Thyroid gland (tissue), 4 donors: ENCODE measurements at regions not wholly inside any gene's neighbourhood (a gene's known extent, or its start where the extent isn't known, plus 50 kb on each side); places are given as distances from the start of the nearest gene placed in this dataset.

Experiments
- DNase-seq, 2 donors: peaks; one replicate each; pipeline ENCODE4 v3.0.0-alpha.2; 2019
- H3K27ac ChIP-seq, 3 donors: fragments of 200-600 bp; sonication (generic); 1 replicate in 2 of 3; 2 replicates in 1 of 3; pipeline ENCODE4 v1.5.1; 2016 to 2019; ENCODE audit warnings: mild to moderate bottlenecking in 1 of 3, moderate library complexity in 1 of 3
- H3K27me3 ChIP-seq: fragments of 200-600 bp; sonication (generic); one replicate; pipeline ENCODE4 v1.5.1; 2019
- H3K36me3 ChIP-seq, 2 donors: fragments of 200-600 bp; sonication (generic); one replicate each; pipeline ENCODE4 v1.5.1; 2016 to 2019
- H3K4me1 ChIP-seq, 2 donors: fragments of 200-600 bp; sonication (generic); one replicate each; pipeline ENCODE4 v1.5.1; 2017 to 2019
- H3K4me3 ChIP-seq, 3 donors: fragments of 200-600 bp; sonication (generic); replicated peaks in 1 of 3; 1 replicate in 2 of 3; 2 replicates in 1 of 3; pipeline ENCODE4 v1.5.1; 2016; ENCODE audit warnings: mild to moderate bottlenecking in 1 of 3
- H3K9me3 ChIP-seq: fragments of 200-600 bp; sonication (generic); one replicate; pipeline ENCODE4 v1.5.1; 2017
- POLR2A ChIP-seq, 2 donors: fragments of 450-650 bp; IDR thresholded peaks; one replicate each; pipeline ENCODE4 v1.6.1; 2017; ENCODE audit warnings: antibody characterized with exemption in 2 of 2, mild to moderate bottlenecking in 2 of 2, moderate library complexity in 1 of 2
- WGBS, 2 donors: methylation state at CpG; one replicate each; pipeline ENCODE4 v1.1.5; 2017; 5-methylcytosine and 5-hydroxymethylcytosine counted together
- intact Hi-C: fragments of 100-400 bp; cut with DNase I; formaldehyde crosslinking; loops from one replicate; pipeline ENCODE4 v1.15.1; 2023
- TF ChIP-seq, protein P1 (sequence below), 6 experiments: fragments of 200-600 bp in 3 of 6; fragments of 450-650 bp in 3 of 6; sonication (generic) in 3 of 6; IDR thresholded peaks; one replicate each; pipeline ENCODE4 v1.5.1; 2016 to 2019; ENCODE audit warnings: antibody characterized with exemption in 6 of 6, mild to moderate bottlenecking in 2 of 6, inconsistent platforms in 1 of 6, moderate library complexity in 1 of 6

DNA sequence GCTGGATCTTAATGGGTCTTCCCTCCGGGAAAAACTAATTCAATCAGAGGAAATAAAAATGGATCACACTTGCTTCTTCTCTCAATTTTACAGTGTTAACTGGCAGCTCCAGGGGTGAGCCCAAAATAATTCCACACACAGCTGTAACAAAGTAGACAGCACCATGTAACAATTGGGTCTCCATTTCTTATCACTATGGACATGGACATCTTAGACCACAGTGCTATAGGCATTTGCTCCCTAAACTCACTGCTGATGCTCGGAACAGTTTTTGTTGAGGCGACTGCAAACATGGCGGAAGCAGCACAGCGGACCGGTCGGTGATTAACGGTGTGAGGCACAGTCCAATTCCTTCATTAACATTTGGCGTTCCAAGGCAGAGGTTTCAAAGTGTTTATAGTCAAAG is 144.7 kb upstream of the NCK2 start:
- peaks cover 3 to 7% of the 10 kb centered on the region in 2 donors for H3K4me1 ChIP-seq
- H3K27ac ChIP-seq = no peak overlapping the region
- H3K27me3 ChIP-seq = no peaks in the 10 kb centered on the region
- H3K36me3 ChIP-seq = no peaks in the 10 kb centered on the region
- TF ChIP-seq, protein P1, sequence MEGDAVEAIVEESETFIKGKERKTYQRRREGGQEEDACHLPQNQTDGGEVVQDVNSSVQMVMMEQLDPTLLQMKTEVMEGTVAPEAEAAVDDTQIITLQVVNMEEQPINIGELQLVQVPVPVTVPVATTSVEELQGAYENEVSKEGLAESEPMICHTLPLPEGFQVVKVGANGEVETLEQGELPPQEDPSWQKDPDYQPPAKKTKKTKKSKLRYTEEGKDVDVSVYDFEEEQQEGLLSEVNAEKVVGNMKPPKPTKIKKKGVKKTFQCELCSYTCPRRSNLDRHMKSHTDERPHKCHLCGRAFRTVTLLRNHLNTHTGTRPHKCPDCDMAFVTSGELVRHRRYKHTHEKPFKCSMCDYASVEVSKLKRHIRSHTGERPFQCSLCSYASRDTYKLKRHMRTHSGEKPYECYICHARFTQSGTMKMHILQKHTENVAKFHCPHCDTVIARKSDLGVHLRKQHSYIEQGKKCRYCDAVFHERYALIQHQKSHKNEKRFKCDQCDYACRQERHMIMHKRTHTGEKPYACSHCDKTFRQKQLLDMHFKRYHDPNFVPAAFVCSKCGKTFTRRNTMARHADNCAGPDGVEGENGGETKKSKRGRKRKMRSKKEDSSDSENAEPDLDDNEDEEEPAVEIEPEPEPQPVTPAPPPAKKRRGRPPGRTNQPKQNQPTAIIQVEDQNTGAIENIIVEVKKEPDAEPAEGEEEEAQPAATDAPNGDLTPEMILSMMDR (IDR thresholded peaks at IDR 0.05) = no peak
- TF ChIP-seq POLR2A (IDR thresholded peaks at IDR 0.05) = no peak
- H3K9me3 ChIP-seq = no peaks in the 10 kb centered on the region
- no peak overlapping the region for H3K4me3 ChIP-seq
- no peak for DNase-seq
- WGBS, 2 donors = 84 to 96% methylated on average over 9 of the region's 9 CpGs
- intact Hi-C loops = no loop called here

- no peaks in the 10 kb centered on the region for H3K4me1 ChIP-seq
- no peaks in the 10 kb centered on the region for H3K36me3 ChIP-seq
- no peak overlapping the region for H3K27ac ChIP-seq
- TF ChIP-seq, protein P1 (IDR thresholded peaks at IDR 0.05) = no peak
- no peak for TF ChIP-seq POLR2A (IDR thresholded peaks at IDR 0.05)
- intact Hi-C loops = no loop called here
- no peak for DNase-seq
- H3K9me3 ChIP-seq = no peaks in the 10 kb centered on the region
- 71 to 90% methylated on average over 6 of the region's 6 CpGs for WGBS, 2 donors
- H3K4me3 ChIP-seq = no peak overlapping the region
- no peaks in the 10 kb centered on the region for H3K27me3 ChIP-seq
Observed at GRCh38 chr2:105598829-105599698, 145.6 kb upstream of the NCK2 start.

- no peaks in the 10 kb centered on the region for H3K27me3 ChIP-seq
- 87 to 94% methylated on average over 10 of the region's 10 CpGs for WGBS, 2 donors
- intact Hi-C loops = no loop called here
- H3K4me1 ChIP-seq = no peaks in the 10 kb centered on the region
- H3K4me3 ChIP-seq = no peak overlapping the region
- H3K36me3 ChIP-seq = no peaks in the 10 kb centered on the region
- no peak overlapping the region for H3K27ac ChIP-seq
- TF ChIP-seq, protein P1 (IDR thresholded peaks at IDR 0.05) = no peak
- no peak for TF ChIP-seq POLR2A (IDR thresholded peaks at IDR 0.05)
- no peak for DNase-seq
- no peaks in the 10 kb centered on the region for H3K9me3 ChIP-seq
Observed at GRCh38 chr2:105597806-105598803, 146.6 kb upstream of the NCK2 start.

GRCh38 chr2:105597011-105597805 is 147.5 kb upstream of the NCK2 start:
- no peaks in the 10 kb centered on the region for H3K4me1 ChIP-seq
- WGBS, 2 donors = 94 to 95% methylated on average over 15 of the region's 15 CpGs

More at GRCh38 chr2:105597011-105597805, 147.5 kb upstream of the NCK2 start:
- H3K9me3 ChIP-seq = no peaks in the 10 kb centered on the region
- DNase-seq = no peak
- TF ChIP-seq, protein P1 (IDR thresholded peaks at IDR 0.05) = no peak
- no peak for TF ChIP-seq POLR2A (IDR thresholded peaks at IDR 0.05)
- H3K27ac ChIP-seq = no peak overlapping the region
- no peaks in the 10 kb centered on the region for H3K36me3 ChIP-seq
- H3K4me3 ChIP-seq = no peak overlapping the region
- H3K27me3 ChIP-seq = no peaks in the 10 kb centered on the region
- intact Hi-C loops = no loop called here
